ENCODE measurements at regions not wholly inside any gene's neighbourhood (a gene's known extent, or its start where the extent isn't known, plus 50 kb on each side); places are given as distances from the start of the nearest gene placed in this dataset.

DNA sequence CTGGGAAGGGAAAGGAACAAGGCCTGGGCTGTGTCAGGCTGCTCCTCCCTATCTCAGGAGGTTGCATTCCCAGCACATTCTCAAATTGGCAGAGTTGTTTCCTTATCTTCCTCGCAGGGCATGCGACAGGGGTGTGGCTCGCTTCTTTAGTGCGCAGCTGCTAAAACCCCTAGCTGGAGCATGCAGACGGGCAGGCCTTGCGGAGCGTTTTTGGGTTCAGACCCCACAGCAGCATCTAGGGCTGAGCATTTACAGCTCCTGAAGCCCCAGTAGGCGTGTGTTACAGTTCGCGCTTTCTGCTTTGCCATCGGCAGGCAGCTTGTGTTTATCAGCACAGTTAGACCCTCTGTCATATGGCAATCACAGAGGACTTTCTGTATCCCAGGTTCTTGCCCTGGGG is 392.4 kb downstream of the TECRL start:
- TF ChIP-seq, protein P1, sequence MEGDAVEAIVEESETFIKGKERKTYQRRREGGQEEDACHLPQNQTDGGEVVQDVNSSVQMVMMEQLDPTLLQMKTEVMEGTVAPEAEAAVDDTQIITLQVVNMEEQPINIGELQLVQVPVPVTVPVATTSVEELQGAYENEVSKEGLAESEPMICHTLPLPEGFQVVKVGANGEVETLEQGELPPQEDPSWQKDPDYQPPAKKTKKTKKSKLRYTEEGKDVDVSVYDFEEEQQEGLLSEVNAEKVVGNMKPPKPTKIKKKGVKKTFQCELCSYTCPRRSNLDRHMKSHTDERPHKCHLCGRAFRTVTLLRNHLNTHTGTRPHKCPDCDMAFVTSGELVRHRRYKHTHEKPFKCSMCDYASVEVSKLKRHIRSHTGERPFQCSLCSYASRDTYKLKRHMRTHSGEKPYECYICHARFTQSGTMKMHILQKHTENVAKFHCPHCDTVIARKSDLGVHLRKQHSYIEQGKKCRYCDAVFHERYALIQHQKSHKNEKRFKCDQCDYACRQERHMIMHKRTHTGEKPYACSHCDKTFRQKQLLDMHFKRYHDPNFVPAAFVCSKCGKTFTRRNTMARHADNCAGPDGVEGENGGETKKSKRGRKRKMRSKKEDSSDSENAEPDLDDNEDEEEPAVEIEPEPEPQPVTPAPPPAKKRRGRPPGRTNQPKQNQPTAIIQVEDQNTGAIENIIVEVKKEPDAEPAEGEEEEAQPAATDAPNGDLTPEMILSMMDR (conservative IDR thresholded peaks at IDR 0.05; ENCODE audit: low read depth, low read length) = no peak
- no peak for TF ChIP-seq EZH2 (IDR thresholded peaks at IDR 0.05; ENCODE audit: borderline replicate concordance, low read depth, low read length, poor library complexity, severe bottlenecking)

Data from A673 (cell line).